Activated CD4-positive, alpha-beta T cell treated with anti-CD3 and anti-CD28 coated beads, Interleukin-2, Interleukin-6, amounts not matched to agents 100 ng/mL and 50 ng/mL, durations not matched to agents 16 hours and 8 hours (primary cell): ENCODE measurements at regions not wholly inside any gene's neighbourhood (a gene's known extent, or its start where the extent isn't known, plus 50 kb on each side); places are given as distances from the start of the nearest gene placed in this dataset.
"Not testable (repeated sequence)": the region's sequence is repeated elsewhere in the genome, so short reads cannot be mapped to it uniquely, and the experiment has no call there.

ENCODE experiments used
- DNase-seq: peaks from one replicate; pipeline ENCODE4 v3.0.0-alpha.2; 2020

DNA sequence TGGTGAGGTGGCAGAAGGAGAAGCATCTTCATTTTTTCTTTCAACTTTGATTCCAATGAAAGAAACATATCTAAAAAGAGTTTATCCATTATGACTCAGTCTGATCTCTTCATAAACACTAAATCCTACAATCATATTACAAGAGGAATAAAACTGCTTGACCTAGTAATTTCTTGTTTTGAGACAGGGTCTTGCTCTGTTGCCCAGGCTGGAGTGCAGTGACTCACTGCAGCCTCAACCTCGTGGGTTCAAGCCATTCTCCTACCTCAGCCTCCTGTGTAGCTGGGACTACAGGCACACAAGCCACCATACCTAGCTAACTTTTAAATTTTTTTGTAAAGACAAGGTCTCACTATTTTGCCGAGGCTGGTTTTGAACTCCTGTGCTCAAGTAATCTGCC, 147.2 kb downstream of the NDUFA12 start:
- DNase-seq = no peak

DNA sequence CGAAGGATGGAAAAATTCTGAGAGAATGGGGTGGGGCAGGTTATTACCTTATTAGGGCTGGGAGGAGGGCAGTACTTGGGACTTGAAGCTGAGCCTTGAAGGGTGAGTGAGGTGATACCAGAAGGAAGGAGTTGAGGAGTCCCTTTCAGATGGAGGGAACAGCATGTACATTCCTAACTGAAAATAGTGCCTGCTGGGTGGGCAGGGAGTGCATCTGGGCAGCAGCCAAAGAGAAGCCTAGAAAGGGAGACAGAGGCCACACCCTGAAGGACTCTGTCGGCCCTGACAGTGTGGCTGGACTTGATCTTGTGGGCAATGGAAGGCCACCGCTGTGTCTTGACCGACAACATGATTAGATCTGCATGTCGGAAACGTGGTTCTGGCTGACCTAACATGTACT, 147.6 kb downstream of the NDUFA12 start:
- no peak for DNase-seq

DNA sequence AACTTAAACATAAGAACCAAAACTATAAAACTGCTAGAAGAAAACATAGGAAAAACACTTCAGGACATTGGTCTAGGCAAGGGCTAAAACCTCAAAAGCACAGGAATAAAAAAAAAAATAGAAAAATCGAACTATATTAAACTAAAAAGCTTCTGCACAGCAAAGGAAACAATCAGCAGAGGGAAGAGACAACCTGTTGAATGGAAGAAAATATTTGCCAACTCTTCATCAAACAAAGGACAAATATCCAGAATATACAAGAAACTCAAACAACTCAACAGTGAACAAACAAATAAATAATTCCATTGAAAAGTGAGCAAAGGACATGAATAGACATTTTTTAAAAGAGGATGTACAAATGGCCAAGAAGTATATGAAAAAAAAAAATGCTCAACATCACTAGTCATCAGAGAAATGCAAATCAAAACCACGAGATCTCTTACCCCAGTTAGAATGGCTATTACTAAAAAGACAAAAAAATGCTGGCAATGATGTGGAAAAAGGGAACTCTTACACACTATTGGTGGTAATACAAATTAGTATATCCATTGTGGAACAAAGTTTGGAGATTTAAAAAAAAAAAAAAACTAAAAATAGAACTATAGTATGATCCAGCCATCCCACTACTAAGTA, 152.0 kb downstream of the NDUFA12 start:
- DNase-seq = no peak

DNA sequence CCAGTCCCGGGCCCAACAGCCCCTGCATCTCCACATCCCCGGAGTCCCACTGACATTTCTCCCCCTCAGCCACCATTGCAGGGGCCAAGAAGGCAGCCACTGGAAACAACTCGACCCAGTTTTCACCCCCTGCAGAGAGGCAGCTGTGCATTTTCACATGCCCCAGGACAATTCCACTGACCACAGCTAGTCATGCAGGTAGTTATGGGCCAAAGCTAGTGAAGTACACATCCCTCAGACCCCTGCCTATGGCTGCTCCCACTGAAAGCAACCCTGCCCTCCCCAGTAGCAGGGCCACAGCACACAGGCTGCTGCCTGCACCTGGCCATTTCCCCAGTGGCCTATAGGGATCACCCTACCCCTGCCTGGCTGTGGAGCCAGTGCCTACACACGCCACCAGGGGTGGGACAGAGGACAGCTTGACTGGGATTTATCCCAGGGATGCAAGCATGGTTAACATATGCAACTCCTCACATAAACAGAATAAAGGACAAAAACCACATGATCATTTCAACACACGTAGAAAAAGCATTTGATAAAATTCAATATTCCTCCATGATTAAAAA, 154.0 kb downstream of the NDUFA12 start:
- no peak for DNase-seq

DNA sequence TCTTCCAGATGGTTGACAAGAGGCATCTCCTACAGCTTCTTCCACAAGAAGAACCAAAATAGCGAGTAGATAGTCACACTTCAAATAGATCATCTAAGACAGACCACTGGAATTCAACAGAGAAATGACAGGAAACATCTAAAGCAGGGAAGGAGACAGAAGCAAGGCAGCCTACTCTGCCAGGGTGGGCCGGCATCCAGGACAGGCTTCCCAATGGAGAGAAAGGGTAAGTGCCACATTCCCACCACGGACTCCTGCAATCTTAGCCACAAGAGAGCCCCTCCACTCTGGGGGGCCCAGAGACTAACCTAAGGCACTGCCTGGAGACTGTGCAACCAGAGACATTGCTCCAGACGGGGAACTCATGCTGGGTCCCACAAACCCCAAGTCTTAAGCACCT, 154.5 kb downstream of the NDUFA12 start:
- DNase-seq = no peak

- DNase-seq = no peak
Observed at GRCh38 chr12:94845110-94845509, 158.4 kb downstream of the NDUFA12 start.

GRCh38 chr12:94844452-94844851, 159.0 kb downstream of the NDUFA12 start:
- DNase-seq = no peak

GRCh38 chr12:94841904-94842610, 161.4 kb downstream of the NDUFA12 start:
- DNase-seq = no peak

DNA sequence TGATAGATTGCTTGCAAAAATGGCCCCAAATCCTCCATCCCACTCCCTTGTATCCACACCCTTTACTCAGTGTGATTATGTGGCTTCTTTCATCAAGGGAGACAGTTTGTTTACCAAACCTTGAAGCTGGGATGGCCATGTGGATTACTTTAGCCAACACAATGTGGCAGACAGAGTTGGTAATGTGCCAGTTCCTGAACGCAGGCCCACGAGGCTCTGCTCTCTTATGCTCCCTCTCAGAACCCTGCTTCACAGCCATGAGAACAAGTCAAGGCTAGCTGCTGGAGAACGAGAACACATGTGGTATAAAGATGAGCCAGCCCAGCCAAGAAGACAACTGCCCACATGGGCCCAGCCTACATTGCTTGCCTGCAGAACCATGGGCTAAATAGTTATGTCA, 162.3 kb downstream of the NDUFA12 start:
- no peak for DNase-seq

- DNase-seq = no peak
Observed at GRCh38 chr12:94839347-94839746, 164.2 kb downstream of the NDUFA12 start.

DNA sequence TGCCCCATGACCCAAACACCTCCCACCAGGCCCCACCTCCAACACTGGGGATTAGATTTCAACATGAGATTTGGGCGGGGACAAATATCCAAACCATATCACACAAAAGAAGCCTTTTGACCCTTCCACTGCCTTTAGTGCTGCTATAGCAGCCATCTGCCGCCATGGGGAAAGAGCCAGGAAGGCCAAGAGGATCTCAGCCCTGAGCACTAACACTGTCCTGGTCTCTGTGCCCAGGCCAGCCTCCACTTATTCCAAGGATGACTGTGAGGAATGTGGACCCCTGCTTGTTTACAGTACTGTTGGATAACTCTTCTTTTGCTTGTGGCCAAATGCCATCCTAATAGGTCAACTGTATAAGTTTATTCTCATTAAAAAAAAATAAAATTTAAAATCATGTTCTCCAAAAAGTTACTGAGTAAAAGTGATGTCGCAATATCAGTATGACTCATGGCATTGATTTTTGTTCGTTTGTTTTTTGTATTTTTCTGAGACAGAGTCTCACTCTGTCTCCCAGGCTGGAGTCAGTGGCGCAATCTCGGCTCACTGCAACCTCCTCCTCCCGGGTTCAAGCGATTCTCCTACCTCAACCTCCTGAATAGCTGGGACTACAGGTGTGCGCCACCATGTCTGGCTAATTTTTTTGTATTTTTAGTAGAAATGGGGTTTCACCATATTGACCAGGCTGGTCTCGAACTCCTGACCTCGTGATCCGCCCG, 166.4 kb downstream of the NDUFA12 start:
- DNase-seq = not testable (repeated sequence)

- DNase-seq = no peak
Observed at GRCh38 chr12:94834036-94834625, 169.4 kb downstream of the NDUFA12 start.

DNA sequence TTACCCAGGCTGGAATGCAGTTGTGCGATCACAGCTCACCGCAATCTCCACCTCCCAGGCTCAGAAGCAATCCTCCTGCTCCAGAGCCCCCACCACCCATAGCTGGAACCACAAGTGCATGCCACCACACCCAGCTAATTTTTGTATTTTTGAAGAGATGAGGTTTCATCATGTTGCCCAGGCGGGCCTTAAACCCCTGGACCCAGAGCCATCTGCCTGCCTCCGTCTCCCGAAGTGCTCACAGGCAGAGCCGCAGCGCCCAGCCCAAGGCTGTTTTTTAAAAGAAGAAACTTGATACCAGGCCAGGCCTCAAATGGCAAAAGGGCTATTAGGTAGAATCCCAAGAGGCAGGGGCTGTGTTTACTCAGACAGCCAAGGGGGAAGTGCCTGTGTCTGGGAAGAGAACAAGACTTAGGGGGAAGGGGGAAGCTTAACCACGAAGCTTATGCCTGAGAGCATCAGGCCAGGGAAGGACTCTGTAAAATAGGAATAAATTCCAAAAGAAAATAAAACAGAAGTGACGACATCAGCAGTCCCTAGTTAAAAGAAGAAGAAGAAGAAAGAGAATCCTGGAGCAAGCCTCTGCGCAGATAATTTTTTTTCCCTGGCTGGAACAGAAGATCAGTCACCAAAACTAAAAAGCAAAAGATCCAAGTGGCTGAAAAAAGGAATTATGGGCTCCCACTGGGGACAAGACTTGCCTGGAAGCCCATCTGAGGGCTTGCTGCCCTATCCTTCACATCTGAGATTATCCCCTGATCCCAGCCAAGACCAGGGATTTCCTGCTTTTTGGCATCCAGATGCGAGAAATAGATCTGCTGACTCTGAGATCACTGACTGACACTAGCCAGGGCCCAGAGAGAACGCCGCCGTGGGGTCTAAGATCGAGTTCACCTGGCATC, 170.5 kb downstream of the NDUFA12 start:
- no peak for DNase-seq

DNA sequence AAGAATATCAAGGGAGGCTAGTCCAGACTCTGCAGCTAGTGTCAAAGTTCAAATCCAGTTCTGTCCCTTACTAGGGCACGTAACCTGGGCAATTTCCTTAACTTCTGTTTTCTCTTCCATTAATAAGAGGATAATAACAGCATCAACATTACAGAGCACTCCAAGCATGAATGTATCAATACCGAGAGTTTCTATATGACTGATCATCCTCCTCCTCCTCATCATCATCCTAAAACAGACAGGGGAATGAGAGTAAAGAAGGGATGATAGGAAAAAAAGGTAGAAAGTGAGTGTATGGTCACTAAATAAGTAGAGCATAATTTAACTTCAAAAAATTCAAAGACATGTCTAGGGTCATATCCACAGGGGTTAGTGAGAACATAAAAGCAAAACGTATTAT, 171.4 kb downstream of the NDUFA12 start:
- DNase-seq = no peak

- peak; percentile 14 for DNase-seq
Observed at GRCh38 chr12:94831081-94831751, 172.3 kb downstream of the NDUFA12 start.

DNA sequence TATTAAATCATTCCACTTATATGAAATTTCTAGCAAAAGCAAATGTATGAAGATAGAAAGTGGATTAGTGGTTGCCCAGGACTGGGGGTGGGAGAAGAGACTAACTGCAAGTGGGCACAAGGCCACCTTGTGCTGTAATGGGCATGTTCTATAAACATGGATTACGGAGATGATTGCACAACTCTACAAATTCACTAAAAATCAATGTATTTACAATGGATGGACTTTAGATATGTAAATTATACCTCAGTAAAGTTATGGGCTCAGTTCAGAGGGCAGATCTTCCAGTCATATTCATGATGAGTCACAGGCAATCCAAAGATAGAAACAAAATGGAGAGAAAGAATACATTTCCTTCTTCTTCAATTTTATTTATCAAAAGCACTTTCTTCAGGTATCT, 173.9 kb downstream of the NDUFA12 start:
- DNase-seq = no peak

GRCh38 chr12:94819011-94819410, 168.7 kb upstream of the TMCC3 start:
- DNase-seq = no peak

DNA sequence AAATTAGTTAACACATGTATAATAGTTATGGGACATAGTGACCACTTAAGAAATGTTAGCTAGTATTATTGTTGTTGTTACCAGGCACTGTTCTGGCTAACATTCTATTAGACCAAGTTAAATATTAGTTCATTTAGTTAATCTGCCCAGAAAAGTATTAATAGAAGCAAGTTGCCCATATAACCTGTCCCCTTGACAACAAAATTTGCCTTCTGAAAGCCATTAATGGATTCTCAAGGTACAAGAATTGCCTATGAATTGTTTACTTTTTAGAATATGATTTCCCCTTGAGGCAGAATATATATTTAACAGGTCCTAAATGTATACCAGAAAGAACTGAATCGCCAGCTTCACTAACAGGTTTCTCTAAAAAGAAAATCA, 167.3 kb upstream of the TMCC3 start:
- DNase-seq = no peak

GRCh38 chr12:94817201-94817600, 166.8 kb upstream of the TMCC3 start:
- DNase-seq = not testable (repeated sequence)

GRCh38 chr12:94816746-94817145, 166.4 kb upstream of the TMCC3 start:
- DNase-seq = not testable (repeated sequence)

- no peak for DNase-seq
Observed at GRCh38 chr12:94815958-94816357, 165.6 kb upstream of the TMCC3 start.

DNA sequence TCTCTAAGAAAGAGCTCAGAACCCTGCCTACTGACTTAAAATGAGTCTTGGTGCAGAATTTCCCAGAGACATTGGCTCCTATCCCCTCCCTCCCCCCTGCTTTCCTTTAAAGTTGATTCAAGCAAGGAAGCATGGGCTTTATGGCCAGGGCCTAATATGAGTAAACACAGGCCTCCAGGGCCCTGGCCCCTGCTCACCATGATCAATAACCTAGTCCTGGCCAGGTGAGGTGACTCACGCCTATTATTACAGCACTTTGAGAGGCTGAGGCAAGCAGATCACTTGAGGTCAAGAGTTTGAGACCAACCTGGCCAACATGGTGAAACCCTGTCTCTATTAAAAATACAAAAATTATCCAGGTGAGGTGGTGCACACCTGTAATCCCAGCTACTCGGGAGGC, 165.1 kb upstream of the TMCC3 start:
- no peak for DNase-seq
